ENCODE measurements at regions not wholly inside any gene's neighbourhood (a gene's known extent, or its start where the extent isn't known, plus 50 kb on each side); places are given as distances from the start of the nearest gene placed in this dataset.
A peak's percentile ranks its signal among the peaks of the same experiment; 100 is the strongest.
"Not testable (repeated sequence)": the region's sequence is repeated elsewhere in the genome, so short reads cannot be mapped to it uniquely, and the experiment has no call there.

DNA sequence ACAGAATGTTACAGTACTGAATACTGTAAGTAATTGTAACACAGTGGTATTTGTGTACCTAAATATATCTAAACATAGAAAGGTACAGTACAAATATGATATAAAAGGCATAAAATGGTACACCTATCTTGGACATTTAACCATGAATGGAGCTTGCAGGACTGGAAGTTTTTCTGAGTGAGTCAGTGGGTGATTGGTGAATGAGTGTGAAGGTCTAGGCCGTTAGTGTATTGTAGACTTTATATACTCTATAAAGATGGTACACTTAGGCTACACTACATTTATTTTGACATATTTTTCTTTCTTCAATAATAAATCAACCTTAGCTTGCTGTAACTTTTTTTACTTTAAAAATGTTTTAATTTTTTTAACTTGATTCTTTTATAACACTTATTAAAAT, 422.5 kb upstream of the FSTL5 start:
- no peak for DNase-seq

DNA sequence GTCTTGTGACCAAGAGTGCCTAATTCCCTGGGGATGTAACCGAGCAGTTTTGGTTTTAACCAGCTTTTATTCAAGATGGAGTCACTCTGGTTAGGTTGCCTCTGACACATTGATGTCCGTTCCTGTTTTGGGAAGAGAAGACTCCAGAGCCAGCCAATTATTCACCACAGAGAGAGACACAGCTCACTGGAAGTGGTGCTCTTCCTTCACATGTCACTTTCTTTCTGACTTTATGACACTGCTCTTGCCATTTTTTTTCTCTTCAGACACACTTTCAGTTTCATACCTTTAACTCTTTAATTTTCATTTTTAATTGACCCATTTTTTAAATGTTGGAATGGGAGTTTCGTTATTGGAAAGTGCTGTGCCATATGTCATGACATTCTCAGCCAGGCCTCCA, 418.4 kb upstream of the FSTL5 start:
- no peak for DNase-seq

DNA sequence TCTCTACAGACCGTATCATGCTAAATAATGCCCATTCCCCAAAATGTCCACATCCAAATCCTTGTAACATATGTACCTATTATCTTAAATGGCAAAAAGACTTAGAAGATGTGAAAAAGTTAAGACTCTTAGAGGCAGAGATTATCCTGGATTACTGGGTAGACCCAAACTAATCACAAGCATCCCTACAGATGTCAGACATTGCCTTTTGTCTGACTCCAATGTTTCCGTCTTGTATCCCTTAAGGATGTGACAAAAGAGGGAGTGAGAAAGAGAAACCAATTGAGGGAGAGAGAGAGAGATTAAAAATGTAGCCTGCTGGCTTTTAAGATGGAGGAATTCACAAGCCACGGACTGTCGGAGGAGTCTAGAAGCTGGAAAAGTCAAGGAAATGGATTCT, 401.9 kb upstream of the FSTL5 start:
- DNase-seq = no peak

DNA sequence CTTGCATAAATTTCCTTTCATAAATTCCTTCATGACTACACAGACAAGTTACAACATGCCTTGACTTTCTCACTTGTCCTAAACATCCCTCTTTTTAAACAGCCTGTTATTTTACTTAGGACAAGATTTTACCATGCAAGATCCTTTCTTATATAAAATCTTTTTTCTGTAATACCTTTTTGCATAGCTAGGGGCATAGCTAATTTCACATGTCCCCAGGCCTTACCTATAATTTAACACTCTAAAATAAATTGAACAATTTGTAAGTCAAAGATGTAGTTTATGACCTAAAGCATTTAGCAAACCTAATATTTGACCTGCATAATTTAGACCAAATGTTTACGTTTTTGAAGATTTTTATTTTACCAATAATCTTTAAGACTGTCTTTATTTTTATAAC, 396.3 kb upstream of the FSTL5 start:
- DNase-seq = no peak

DNA sequence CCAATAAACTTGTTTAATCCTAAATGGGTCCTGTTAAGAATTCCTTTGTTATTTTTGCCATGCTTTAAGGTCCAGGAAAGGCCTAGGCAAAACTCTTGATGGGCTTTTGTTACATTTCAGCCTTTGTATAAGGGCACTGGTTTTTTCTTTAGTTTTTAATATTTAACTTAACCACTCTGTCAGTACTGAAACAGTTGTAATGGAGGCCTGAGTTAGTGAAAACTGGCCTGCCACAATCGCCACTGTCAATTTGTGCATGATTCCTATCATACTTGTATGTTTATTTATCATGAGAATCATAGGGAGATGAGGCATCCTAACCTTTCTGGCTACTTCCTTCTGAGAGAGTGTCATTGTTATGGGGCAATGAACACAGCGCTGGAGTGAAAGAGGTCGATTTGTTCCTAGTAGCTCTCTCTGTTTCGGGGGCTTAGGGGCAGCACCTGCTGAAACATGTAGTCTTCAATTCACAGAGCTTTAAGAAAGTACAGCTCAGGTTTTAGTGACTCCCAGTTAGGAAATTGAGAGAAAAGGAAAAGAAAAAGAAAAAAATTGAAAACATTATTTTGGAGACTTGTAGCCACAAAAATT, 393.8 kb upstream of the FSTL5 start:
- DNase-seq = no peak

DNA sequence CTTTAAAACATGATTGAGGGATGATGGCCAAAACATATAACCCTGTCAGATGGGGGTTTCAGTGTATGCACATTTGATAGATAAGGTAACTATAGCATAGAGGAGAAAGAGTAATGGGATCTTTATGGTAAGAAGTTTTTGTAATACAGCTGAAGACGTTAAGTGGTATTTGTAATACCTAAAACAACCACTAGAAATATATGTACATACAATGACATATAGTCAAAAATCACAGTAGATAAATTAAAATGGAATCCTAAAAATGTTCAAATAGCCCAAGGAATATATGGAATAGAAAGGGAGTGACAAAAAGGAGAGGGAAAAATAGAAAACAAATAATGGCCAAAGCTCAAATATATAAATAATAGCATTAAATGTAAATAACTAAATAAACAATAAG, 371.3 kb upstream of the FSTL5 start:
- no peak for DNase-seq

DNA sequence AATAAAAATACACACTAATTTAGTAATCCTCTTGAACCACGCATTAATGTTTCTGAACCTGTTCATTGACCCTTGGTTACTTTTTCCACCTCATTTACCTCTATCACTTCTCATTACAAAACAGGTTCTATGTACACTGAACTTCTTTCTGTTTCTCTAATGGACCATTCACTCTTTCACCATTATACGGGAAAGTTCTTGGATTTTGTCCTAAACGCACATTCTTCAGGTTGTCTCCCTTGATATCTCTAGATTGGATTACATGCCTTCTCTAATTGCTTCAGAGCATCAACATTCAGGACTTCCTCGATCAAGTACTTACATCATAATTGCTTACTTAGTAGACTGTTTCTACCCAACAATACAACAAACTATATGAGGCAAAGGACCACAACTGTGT, 359.4 kb upstream of the FSTL5 start:
- DNase-seq = no peak

DNA sequence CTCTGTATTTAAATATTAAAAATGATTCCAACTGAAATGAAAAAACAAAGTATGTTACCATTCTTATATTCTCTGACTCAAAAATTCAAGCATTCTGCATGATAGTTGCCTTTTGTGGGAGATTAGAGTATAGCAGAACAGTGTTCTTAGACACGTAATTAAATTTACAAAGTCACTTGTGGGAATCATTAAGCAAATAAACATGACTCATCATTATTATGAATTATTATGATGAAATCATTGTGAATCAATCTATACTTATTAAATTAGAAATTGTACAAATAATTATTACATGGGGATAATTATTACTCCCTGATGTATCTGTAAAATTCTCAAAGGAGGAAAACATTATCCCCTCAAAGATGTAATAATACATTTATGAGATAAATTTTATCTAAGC, 358.9 kb upstream of the FSTL5 start:
- no peak for DNase-seq

DNA sequence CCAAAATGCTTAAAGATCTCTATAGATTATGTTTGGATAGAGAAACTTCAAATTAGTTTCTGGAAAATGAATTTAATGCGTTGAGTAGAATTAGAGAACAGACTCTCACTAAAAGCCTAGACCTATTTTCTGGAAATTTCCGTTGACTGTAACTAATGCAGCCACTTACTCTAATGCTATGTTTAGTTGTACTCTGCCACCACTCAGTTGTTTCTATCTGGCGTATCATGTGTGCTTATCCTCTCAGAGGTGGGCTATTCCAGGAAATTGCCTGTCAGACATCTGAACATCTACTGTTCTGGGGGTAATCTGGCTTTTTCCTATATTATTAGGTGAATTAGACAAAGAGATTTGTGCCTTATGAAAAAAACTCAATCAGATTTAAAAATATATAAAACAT, 347.1 kb upstream of the FSTL5 start:
- no peak for DNase-seq

DNA sequence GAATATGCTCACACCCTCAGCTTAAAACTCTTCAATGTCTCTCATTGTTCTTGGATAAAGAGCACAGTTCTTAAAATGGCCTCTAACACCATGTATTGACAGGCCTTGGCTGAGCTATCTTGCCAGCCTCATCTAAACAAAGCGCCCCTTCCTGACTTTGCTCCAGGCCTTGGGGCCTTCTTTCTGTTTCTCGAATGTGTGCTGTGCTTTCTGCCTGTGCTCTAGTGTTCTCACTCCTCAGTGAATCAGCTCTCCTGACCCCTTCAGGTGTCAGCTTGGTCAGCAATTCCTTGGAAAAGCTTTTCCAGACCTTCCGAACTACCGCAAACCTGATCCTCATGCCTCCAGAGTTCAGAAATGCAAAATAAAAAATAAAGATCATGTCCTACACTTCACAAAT, 346.3 kb upstream of the FSTL5 start:
- no peak for DNase-seq

DNA sequence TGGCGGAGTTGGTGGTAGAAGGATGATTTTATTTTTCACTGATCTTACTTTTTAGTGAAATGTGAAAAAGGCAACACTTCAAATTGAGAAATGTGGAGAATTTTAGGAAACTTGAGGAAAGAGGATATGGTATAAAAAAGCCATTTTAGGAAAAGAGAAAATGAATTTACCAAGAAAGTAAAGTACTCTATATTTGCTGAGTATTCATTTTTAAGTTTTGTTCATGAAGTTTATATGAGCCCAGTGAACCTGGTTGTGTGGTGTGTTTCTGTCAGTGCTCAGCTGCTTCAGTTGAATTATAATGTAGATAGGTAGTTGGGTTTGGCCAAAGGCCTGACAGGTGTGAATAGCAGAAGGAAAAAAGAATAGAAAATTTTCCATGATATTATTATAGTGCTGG, 345.5 kb upstream of the FSTL5 start:
- DNase-seq = no peak

DNA sequence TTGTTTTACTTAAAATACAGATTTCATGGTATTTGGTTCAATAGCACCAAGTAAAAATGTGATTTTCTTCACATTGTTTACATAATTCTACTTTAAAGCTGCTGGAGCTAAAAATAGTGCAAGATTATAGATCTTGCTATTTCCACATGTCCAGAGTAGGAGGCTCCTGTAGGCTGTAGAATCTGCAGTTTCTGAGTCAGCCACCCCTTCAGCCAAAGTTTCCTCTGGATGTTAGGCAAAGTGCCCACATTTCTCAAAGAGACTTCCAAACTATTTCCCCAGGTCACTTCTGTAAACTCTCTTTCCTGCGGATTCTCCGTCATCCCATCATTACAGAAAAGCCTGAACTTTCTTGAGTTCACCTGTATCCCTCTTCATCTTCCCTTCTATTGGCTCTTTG, 342.5 kb upstream of the FSTL5 start:
- DNase-seq = no peak

DNA sequence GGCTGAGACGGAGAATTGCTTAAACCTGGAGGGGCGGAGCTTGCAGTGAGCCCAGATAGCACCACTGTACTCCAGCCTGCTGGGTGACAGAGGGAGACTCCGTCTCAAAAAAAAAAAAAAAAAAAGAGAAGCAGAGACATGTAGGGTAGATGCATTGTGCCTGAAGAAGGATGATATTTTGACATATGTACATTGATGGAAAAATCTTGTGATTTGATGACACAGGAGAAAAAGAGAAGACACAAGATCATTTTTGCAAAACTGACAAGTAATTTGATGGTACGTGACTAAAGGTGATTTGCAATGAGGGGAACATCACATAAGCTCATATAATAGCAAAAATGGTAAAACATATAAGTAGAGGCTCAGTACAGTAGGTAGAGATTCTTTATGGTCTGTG, 340.1 kb upstream of the FSTL5 start:
- no peak for DNase-seq

DNA sequence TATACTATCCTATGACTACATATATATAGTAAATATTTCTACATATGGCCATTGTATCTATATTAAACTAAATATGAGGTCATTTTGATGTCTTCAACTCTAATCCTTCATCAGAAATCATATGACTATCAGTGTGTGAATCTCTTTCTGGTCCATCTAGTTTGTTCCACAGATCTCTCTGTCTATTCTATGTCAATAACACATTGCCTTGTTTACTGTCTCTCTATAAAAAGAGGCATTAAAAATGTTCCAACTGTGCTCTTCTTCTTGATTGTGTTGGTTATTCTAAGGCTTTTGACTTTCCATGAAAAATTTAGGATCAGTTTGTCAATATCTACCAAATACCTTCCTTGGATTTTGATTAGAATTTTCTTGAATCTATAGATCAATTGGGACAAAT, 338.3 kb upstream of the FSTL5 start:
- no peak for DNase-seq

DNA sequence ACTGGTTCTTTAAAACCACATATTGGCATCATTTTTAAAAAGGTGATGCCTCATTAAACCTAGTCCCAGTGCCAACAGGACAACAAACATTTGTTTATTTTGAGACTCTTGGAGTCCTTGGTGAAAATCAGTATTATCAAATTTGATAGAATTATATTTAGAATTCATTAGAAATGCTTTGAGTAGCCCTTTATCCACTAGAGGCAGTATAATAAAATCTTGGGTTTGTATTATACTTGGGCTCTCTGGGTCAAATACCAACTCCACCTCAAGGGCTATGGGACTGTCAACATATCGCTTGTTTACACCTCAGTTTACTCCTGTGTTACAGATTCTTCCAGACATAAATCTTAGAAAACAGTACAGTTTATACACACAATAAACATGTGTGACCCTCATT, 335.7 kb upstream of the FSTL5 start:
- DNase-seq = no peak

DNA sequence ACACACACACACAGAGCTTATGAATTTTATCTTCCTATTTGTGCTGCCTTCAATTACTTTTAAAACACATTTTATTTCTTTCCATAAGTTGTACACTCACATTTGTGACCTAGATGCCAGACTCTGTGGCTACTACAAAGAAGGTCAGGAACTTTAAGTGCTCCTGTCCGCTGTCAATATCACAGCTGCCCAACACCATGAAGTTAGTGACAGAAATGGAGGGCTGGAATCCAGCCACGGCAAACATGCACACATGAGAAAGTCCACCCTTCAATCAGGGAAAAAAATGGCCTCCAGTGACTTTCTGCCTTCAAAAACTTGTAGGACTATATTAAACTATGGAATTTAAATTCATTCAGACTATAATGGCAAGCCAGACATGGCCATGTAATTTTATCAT, 334.4 kb upstream of the FSTL5 start:
- no peak for DNase-seq

DNA sequence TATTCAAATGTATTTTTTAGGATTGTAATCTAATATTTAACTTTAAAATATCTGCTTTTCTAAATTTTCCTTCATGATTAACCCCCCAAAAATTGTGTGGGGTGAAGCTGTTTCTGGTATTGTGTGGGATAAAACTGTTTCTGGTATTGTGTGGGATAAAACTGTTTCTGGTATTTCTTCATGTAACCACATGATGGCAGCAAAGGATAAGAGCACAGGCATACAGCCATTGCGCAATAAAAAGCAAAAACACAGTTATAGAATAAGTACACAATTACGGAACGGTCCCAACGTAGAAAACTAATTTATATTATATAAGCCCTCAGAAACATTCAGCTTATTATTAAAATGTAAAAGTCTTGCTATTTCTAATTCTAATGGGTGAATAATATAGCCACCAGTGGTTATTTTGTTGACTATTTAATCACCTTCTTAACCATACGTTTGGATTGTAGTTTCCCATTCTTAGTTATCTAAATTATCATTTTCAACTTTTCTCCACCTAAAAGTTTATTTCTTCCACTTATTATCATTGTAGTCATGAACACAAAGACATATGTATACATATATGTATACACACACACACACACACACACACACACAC, 333.9 kb upstream of the FSTL5 start:
- DNase-seq = peak; percentile 51

DNA sequence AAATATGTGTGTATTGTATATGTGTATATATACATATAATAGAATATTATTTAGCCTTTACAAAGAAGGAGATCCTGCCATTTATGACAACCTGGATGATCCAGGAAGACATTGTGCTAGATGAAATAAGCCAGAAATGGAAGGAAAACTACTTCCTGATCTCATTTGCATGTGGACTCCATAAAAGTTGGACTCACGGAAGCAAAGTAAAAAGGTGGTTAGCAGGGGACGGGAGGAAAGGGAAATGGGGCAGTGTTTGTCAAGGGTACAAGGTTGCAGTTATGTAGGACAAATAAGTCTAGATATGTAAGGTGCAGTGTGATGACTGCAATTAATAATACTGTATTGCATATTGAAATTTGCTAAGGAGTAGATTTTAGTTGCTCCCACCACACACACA, 331.1 kb upstream of the FSTL5 start:
- DNase-seq = no peak

DNA sequence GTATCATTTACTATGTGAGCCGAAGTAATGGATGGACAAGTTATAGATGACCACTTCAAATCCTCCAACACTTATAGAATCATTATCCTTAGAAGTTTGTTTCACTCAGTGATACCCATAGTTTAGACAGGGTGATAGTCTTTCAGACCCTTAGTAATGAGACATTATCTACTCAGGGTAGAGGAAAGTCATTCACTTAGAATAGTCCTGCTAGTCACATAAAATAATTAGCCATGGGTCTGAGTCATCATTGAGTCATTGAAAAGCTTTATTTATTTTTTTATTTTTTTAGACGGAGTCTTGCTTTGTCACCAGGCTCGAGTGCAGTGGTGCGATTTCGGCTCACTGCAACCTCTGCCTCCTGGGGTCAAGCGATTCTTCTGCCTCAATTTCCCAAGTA, 321.7 kb upstream of the FSTL5 start:
- no peak for DNase-seq

DNA sequence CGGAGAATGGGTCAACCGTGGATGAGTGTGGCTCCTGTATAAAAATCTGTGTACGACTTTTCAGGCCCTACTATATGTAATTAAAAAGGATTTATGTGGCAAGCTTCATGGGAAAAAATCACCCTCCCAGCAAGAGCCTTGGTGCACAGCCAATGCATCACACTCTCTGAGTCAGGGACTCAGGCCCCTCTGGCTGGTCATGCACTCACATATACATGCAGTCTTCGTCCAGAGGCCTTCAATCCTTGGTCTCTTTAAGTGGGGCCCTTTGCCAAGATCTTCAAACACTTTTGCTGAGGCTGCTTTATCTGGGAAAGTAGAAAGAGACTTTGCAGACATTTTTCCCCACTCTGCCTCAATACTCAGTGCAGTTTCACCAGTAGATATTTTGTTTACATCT, 311.4 kb upstream of the FSTL5 start:
- no peak for DNase-seq

DNA sequence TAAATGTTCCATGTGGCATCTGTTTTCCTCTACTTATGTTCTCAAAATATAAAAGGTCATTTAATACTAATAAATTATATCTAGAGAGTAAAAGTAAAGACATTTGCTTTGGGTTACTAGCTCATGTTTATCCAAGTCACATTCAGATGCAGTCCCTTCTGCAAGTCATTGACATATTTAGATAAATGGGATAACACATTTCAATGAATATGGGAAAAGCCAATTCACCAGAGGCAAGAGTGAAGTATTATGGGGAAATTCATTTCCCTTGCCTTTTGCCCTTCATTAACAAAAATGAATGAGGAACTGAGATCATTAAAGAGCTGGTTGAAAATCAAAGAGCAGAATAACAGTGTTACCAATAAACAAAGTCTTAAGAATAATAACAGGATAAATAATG, 306.2 kb upstream of the FSTL5 start:
- no peak for DNase-seq

DNA sequence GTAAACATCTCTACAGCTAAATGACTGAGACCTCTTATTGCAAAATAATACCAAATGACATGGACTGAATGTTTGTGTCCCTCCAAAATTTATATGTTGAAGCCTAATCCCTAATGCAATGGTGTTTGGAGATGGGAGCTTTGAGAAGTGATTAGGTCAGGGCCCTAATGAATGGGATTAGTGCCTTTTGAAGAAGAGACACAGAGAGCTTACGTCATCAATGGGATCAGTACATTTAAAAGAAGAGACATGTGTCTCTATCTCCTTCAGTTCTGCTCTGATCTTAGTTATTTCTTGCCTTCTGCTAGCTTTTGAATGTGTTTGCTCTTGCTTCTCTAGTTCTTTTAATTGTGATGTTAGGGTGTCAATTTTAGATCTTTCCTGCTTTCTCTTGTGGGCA, 301.6 kb upstream of the FSTL5 start:
- DNase-seq = not testable (repeated sequence)

DNA sequence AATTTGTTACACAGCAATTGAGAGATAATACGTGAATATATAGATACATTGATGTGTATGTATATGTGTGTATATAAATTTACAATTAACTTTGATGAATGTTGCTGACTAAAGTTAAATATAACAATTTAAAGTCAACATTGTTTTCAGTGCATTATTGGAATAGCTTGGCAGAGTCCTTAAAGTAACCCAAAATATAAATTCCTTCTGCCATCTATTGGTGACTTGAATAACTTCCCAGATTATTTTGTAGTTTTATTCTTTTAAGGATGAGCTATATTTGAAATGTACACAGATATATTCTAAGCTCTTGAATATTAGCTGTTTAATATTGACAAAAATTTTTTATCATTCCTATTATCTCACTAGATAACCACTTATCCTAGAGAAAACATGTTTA, 298.2 kb upstream of the FSTL5 start:
- DNase-seq = no peak

DNA sequence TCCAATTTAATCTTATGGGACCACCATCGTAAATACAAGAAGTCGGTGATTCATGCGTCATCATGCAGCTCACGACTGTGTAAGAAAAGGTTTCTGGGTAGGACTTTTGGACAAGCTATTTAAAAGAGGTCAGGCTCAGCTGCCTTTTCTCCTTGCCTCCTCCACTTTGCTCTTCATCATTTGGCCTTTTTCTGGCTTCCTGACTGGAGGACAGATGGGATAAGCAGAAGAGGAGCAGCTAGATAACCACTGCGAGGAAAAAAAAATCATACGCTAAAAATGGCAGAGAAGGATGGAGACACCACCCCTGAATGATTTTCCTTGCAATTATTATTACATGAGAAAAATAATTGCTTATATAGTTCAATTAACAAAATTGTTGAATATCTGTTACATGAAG, 294.3 kb upstream of the FSTL5 start:
- DNase-seq = no peak

DNA sequence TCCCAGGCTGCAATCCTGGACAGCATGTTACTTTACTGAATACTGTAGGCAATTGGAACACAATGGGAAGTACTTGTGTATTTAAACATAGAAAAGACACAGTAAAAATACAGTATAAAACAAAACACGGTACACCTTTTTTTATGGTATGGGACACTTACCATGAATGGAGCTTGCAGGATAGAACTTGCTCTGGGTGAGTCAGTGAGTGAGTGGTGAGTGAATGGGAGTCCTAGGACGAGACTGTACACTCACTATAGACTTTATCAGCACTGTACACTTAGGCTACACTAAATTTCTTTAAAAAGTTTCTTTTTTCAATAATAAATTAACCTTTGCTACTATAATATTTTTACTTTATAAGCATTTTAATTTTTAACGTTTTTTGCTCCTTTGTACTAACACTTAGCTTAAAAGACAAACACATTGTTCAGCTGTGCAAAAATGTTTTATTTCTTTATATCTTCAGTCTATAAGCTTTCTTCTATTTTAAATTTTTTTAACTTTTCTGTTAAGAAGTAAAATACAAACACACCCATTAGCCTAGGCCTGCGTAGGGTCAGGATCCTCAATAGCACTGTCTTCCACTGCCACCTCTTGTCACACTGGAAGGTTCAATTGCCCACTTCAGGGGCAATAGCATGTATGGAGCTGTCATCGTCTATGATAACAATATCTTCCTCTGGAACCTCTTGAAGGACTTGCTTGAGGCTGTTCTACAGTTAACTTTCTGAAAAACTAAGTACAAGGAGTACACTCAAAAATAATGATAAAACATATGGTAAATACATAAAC, 293.5 kb upstream of the FSTL5 start:
- DNase-seq = no peak
